Type B pancreatic cell (in vitro differentiated cells): ENCODE measurements at regions not wholly inside any gene's neighbourhood (a gene's known extent, or its start where the extent isn't known, plus 50 kb on each side); places are given as distances from the start of the nearest gene placed in this dataset.
"Not testable (repeated sequence)": the region's sequence is repeated elsewhere in the genome, so short reads cannot be mapped to it uniquely, and the experiment has no call there.

Experiments used
- DNase-seq: peaks from one replicate; pipeline ENCODE4 v3.0.0; 2021; ENCODE audit warnings: mixed read lengths; ENCODE audit not compliant: unreplicated experiment; ENCODE audit errors: extremely low spot score
- H3K27ac Mint-ChIP-seq: 2 replicates; pipeline ENCODE4 v1.8.0; 2021; ENCODE audit warnings: mild to moderate bottlenecking, mixed read lengths
- H3K27me3 Mint-ChIP-seq: 2 replicates; pipeline ENCODE4 v1.8.0; 2021; ENCODE audit warnings: mixed read lengths
- H3K36me3 Mint-ChIP-seq: 2 replicates; pipeline ENCODE4 v1.8.0; 2021; ENCODE audit warnings: mixed read lengths
- H3K4me1 Mint-ChIP-seq: one replicate; pipeline ENCODE4 v1.8.0; 2021; ENCODE audit warnings: mixed read lengths; ENCODE audit not compliant: unreplicated experiment
- H3K4me3 Mint-ChIP-seq: 2 replicates; pipeline ENCODE4 v1.8.0; 2021; ENCODE audit warnings: mild to moderate bottlenecking, mixed read lengths
- H3K9me3 Mint-ChIP-seq: 2 replicates; pipeline ENCODE4 v1.8.0; 2021; ENCODE audit warnings: mixed read lengths
- CTCF ChIP-seq: fragments of 200-600 bp; sonication (generic); conservative IDR thresholded peaks from 2 replicates; pipeline ENCODE4 v1.5.0; 2021; ENCODE audit warnings: antibody characterized with exemption, mild to moderate bottlenecking

DNA sequence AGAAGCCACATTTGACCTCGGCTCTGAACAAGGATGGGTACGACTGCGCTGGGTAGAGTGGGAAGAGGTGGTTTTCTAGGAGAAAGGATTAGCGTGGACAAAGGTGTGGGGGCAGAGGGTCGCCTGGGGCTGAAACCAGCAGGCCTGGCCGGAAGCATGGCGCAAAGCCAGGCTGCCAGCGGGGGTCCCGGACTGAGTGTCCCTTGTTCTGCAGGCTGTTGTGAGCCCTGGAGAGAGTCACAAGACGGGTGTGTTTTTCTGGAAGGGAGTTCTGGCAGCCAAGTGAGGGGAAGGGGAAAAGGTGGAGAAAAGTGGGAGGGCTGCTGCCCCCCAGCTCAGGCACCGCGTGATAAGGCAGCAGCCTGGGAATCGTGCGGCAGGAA, 98.5 kb upstream of the MEF2A start:
- Mint-ChIP-seq H3K9me3 (no peaks in the 10 kb centered on the region), H3K36me3 (no peaks in the 10 kb centered on the region), H3K4me3 (no peak overlapping the region), H3K27ac (no peak overlapping the region), H3K4me1 (no peaks in the 10 kb centered on the region), H3K27me3 (peaks cover 5% of the 10 kb centered on the region)
- no peak for DNase-seq
- no peak for TF ChIP-seq CTCF

- no peak for DNase-seq
- H3K4me3 Mint-ChIP-seq, result no peak overlapping the region
- H3K27me3 Mint-ChIP-seq, result peaks cover 5% of the 10 kb centered on the region
- no peak for TF ChIP-seq CTCF
- H3K36me3 Mint-ChIP-seq, result no peaks in the 10 kb centered on the region
- H3K27ac Mint-ChIP-seq, result no peak overlapping the region
- no peaks in the 10 kb centered on the region for H3K4me1 Mint-ChIP-seq
- no peaks in the 10 kb centered on the region for H3K9me3 Mint-ChIP-seq
Observed at GRCh38 chr15:99467853-99468464, 97.8 kb upstream of the MEF2A start.

DNA sequence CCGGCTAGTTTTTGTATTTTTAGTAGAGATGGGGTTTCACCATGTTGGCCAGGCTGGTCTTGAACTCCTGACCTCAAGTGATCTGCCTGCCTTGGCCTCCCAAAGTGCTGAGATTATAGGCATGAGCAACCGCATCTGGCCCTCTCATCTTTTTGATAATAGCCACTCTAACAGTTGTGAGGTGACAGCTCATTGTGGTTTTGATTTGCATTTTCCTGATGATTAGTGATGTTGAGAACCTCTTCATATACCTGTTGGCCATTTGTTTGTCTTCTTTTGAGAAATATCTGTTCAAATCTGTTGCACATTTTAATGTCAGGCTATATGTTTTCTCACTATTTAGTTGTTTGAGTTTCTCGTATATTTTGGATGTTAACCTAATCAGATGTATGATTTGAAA, 95.6 kb upstream of the MEF2A start:
- not testable (repeated sequence) for H3K27ac Mint-ChIP-seq, DNase-seq, H3K4me1 Mint-ChIP-seq, H3K4me3 Mint-ChIP-seq, H3K27me3 Mint-ChIP-seq, H3K9me3 Mint-ChIP-seq, H3K36me3 Mint-ChIP-seq

DNA sequence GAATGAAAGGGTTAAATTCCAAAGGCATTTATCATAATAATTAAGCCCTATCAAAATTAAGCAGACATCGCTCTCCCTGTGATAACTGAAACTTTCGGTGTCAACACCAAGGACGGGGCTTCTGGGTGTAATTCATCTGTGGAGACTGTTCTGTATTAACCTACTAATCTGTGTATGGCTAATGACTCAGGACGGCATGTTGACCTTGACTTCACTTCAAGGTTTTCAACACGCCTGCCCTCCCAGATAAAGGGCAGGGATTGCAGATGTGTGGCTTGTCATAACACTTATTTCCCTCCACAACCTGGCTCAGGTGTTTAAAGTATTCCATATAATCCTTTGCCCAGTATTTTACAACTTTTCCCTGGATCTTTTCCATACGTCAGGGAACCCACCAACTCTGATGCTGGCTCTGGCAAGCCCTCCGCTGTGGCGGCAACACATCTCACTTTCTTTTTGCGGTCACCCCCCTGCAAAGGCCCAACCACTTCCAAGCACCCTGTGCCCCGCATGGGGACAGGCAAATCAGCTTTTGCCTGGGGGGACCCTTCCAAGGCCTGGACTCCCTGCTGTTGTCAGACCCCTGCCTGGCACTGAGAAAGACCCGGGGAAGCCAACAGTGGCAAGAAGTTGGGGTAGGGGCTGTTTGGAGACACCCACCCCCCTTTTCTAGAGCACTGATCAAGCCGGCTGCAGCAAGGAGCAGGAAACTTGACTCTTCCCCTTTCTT, 93.2 kb upstream of the MEF2A start:
- DNase-seq, result no peak
- Mint-ChIP-seq H3K4me3 (no peak overlapping the region), H3K4me1 (peaks cover 13% of the 10 kb centered on the region), H3K27me3 (peaks cover 5% of the 10 kb centered on the region), H3K36me3 (no peaks in the 10 kb centered on the region), H3K9me3 (no peaks in the 10 kb centered on the region), H3K27ac (no peak overlapping the region)
- TF ChIP-seq CTCF, result no peak

GRCh38 chr15:99473981-99474906, 91.5 kb upstream of the MEF2A start:
- Mint-ChIP-seq H3K4me3 (no peak overlapping the region), H3K36me3 (no peaks in the 10 kb centered on the region), H3K27ac (no peak overlapping the region), H3K27me3 (peaks cover 5% of the 10 kb centered on the region), H3K4me1 (peaks cover 13% of the 10 kb centered on the region), H3K9me3 (no peaks in the 10 kb centered on the region)
- TF ChIP-seq CTCF, result no peak
- DNase-seq, result no peak
